PC-9 (cell line): ENCODE measurements at regions not wholly inside any gene's neighbourhood (a gene's known extent, or its start where the extent isn't known, plus 50 kb on each side); places are given as distances from the start of the nearest gene placed in this dataset.

Experiments used
- BruUV-seq: library from RNA; stranded (reverse); fragments of 400-500 nt; replicated peaks from 2 replicates; lab custom pipeline; 2021; lab: Mats Ljungman, UMichigan
- CTCF ChIA-PET: fragments of 300-600 bp; sonication (Branson Sonifier 250); formaldehyde crosslinking; loops from one replicate; lab custom pipeline; 2022; ENCODE audit warnings: antibody characterized with exemption; lab: Charles Lee
- POLR2A ChIA-PET: fragments of 300-600 bp; sonication (Branson Sonifier 250); formaldehyde crosslinking; loops from one replicate; lab custom pipeline; 2022; ENCODE audit warnings: antibody characterized with exemption; ENCODE audit not compliant: unreplicated experiment; lab: Charles Lee
- DNase-seq, 2 experiments: peaks; one replicate each; pipeline versions ENCODE4 v3.0.0 to v3.0.0-alpha.2; 2015 to 2022; ENCODE audit warnings: mixed read lengths in 1 of 2
- H2AFZ ChIP-seq: fragments of 200-600 bp; sonication (generic); 2 replicates; pipeline ENCODE4 v1.8.1; 2017; ENCODE audit warnings: antibody characterized with exemption
- H3F3A ChIP-seq: fragments of 200-600 bp; sonication (generic); 2 replicates; pipeline ENCODE4 v1.8.1; 2017; ENCODE audit warnings: antibody characterized with exemption, mild to moderate bottlenecking, low read depth; ENCODE audit not compliant: insufficient read depth
- H3K27ac ChIP-seq: fragments of 200-600 bp; sonication (generic); 2 replicates; pipeline ENCODE4 v1.6.1; 2016; ENCODE audit warnings: mixed run types
- H3K27me3 ChIP-seq: fragments of 200-600 bp; sonication (generic); 2 replicates; pipeline ENCODE4 v1.6.1; 2016; ENCODE audit warnings: low read depth, mixed run types; ENCODE audit not compliant: insufficient read depth
- H3K36me3 ChIP-seq: fragments of 200-600 bp; sonication (generic); 2 replicates; pipeline ENCODE4 v1.6.1; 2016; ENCODE audit warnings: low read depth, mixed run types
- H3K4me1 ChIP-seq: fragments of 200-600 bp; sonication (generic); replicated peaks from 2 replicates; pipeline ENCODE4 v1.6.1; 2016; ENCODE audit warnings: mixed run types; ENCODE audit not compliant: insufficient read depth
- H3K4me2 ChIP-seq: fragments of 200-600 bp; sonication (generic); 2 replicates; pipeline ENCODE4 v1.6.1; 2017; ENCODE audit warnings: mixed run types
- H3K4me3 ChIP-seq: fragments of 200-600 bp; sonication (generic); 2 replicates; pipeline ENCODE4 v1.6.1; 2016; ENCODE audit warnings: mixed run types
- H3K79me2 ChIP-seq: fragments of 200-600 bp; sonication (generic); 2 replicates; pipeline ENCODE4 v1.6.1; 2017; ENCODE audit warnings: low read depth, mixed run types
- H3K9me2 ChIP-seq: fragments of 200-600 bp; sonication (generic); 2 replicates; pipeline ENCODE4 v1.8.1; 2017; ENCODE audit warnings: mild to moderate bottlenecking; ENCODE audit not compliant: insufficient read depth
- H3K9me3 ChIP-seq: fragments of 200-600 bp; sonication (generic); 2 replicates; pipeline ENCODE4 v1.8.1; 2016; ENCODE audit warnings: low read depth; ENCODE audit not compliant: insufficient read depth
- H4K20me1 ChIP-seq: fragments of 200-600 bp; sonication (generic); 2 replicates; pipeline ENCODE4 v1.8.1; 2017; ENCODE audit not compliant: insufficient read depth
- EZH2 ChIP-seq: fragments of 200-600 bp; sonication (generic); IDR thresholded peaks from 2 replicates; pipeline ENCODE4 v1.8.0; 2017; ENCODE audit warnings: antibody characterized with exemption, low read depth
- intact Hi-C: fragments of 100-400 bp; cut with micrococcal nuclease; formaldehyde crosslinking; loops from one replicate; pipeline ENCODE4 v1.10.0; 2022; ENCODE audit not compliant: unreplicated experiment
- TF ChIP-seq, protein P1 (sequence below): fragments of 200-600 bp; sonication (generic); conservative IDR thresholded peaks from 2 replicates; pipeline ENCODE4 v1.6.1; 2017; ENCODE audit warnings: mixed run types, antibody characterized with exemption, mild to moderate bottlenecking, moderate library complexity

DNA sequence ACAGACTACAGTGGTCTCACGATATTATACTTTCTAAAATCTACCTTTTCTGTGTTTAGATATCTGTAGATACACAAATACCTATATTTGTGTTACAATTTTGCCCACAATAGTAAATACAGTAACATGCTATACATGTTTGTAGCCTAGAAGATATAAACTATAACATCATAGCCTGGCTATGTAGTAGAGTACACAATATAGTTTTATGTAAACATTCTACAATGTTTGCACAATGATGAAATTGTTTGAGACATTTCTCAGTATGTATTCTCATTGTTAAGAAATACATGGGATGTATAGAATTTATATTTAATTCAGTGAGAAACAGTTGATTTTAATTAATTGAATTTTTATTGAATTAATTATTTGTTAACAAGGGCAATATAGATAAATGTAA lies 1367.0 kb downstream of the OTOL1 start:
- Histone ChIP-seq H3K9me3 (no peaks in the 10 kb centered on the region), H3K27ac (no peak overlapping the region), H3K4me2 (no peak overlapping the region), H3K36me3 (no peaks in the 10 kb centered on the region), H3K4me3 (no peak overlapping the region), H3K79me2 (no peaks in the 10 kb centered on the region), H3K27me3 (no peaks in the 10 kb centered on the region), H3K9me2 (no peaks in the 10 kb centered on the region), H3K4me1 (no peaks in the 10 kb centered on the region), H4K20me1 (no peaks in the 10 kb centered on the region), H2AFZ (no peak overlapping the region), H3F3A (no peaks in the 10 kb centered on the region)
- TF ChIP-seq EZH2 = no peak
- TF ChIP-seq, protein P1, sequence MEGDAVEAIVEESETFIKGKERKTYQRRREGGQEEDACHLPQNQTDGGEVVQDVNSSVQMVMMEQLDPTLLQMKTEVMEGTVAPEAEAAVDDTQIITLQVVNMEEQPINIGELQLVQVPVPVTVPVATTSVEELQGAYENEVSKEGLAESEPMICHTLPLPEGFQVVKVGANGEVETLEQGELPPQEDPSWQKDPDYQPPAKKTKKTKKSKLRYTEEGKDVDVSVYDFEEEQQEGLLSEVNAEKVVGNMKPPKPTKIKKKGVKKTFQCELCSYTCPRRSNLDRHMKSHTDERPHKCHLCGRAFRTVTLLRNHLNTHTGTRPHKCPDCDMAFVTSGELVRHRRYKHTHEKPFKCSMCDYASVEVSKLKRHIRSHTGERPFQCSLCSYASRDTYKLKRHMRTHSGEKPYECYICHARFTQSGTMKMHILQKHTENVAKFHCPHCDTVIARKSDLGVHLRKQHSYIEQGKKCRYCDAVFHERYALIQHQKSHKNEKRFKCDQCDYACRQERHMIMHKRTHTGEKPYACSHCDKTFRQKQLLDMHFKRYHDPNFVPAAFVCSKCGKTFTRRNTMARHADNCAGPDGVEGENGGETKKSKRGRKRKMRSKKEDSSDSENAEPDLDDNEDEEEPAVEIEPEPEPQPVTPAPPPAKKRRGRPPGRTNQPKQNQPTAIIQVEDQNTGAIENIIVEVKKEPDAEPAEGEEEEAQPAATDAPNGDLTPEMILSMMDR = no peak
- no TSS peak for BruUV-seq
- no peak for DNase-seq
- intact Hi-C loops = no loop called here
- ChIA-PET POLR2A (no interaction called here), CTCF (no interaction called here)

DNA sequence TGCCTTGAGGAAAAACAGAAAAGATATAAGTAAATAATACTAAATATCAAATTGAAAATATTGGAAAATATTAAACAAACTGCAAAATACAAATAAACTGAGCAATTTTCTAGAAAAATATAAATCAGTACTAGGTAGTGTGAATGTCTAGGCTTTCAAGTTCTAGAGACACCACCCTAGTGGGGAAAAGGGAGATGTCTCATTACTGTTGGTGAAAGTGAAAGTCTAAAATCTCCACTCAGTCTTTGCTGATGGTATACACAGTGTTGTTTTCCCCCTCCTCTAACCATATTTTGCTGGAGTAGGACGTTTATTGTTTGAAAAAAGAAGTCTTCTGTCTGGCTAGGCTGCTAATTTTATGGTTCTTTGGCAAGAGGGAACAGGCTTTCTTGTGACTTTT lies 1368.9 kb downstream of the OTOL1 start:
- Histone ChIP-seq H3K27ac (no peak overlapping the region), H3K79me2 (no peaks in the 10 kb centered on the region), H3F3A (no peaks in the 10 kb centered on the region), H2AFZ (no peak overlapping the region), H3K9me3 (no peaks in the 10 kb centered on the region), H3K4me1 (no peaks in the 10 kb centered on the region), H3K4me3 (no peak overlapping the region), H3K4me2 (no peak overlapping the region), H4K20me1 (no peaks in the 10 kb centered on the region), H3K36me3 (no peaks in the 10 kb centered on the region), H3K9me2 (no peaks in the 10 kb centered on the region), H3K27me3 (no peaks in the 10 kb centered on the region)
- no peak for TF ChIP-seq EZH2
- TF ChIP-seq, protein P1 = no peak
- intact Hi-C loops = no loop called here
- BruUV-seq = no TSS peak
- no peak for DNase-seq
- CTCF ChIA-PET = no interaction called here
- POLR2A ChIA-PET = no interaction called here

DNA sequence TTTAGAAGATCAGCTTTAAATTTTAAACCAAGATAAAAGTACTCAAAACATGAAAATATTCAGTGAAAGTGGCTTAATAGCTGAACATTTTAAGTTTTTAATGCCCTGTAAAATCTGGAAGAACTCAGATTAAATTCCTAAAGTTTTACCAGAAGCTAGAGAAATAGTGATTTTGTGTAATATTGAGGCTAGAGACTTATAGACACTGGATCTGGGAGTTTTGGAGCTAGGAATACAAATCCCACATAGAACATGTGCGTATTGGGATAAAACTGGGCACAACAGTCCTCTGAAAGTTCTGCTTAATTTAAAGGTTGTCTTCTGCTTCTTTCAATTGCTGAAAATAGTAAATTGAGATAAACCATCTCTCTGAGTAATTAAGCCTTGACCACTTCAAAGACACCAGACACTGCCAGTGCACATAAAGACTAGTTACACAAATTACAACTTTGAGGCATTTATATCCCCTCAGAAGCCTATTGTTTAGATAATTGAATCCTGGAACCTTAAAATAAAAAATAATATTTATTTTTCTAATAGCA lies 1382.5 kb downstream of the OTOL1 start:
- BruUV-seq = no TSS peak
- Histone ChIP-seq H2AFZ (no peak overlapping the region), H3K4me2 (no peak overlapping the region), H3K9me2 (no peaks in the 10 kb centered on the region), H4K20me1 (no peaks in the 10 kb centered on the region), H3K27me3 (no peaks in the 10 kb centered on the region), H3F3A (no peaks in the 10 kb centered on the region), H3K4me3 (no peak overlapping the region), H3K79me2 (no peaks in the 10 kb centered on the region), H3K27ac (no peak overlapping the region), H3K9me3 (no peaks in the 10 kb centered on the region), H3K4me1 (no peaks in the 10 kb centered on the region), H3K36me3 (no peaks in the 10 kb centered on the region)
- intact Hi-C loops = no loop called here
- no peak for DNase-seq
- TF ChIP-seq, protein P1 = no peak
- TF ChIP-seq EZH2 = no peak
- ChIA-PET POLR2A (no interaction called here), CTCF (no interaction called here)
